ENCODE measurements at regions not wholly inside any gene's neighbourhood (a gene's known extent, or its start where the extent isn't known, plus 50 kb on each side); places are given as distances from the start of the nearest gene placed in this dataset.

GRCh38 chr12:58309806-58310205, 368.4 kb downstream of the ATP23 start:
- no peak for TF ChIP-seq CTCF (IDR thresholded peaks at IDR 0.05; ENCODE audit: low read depth, low read length)
- TF ChIP-seq EZH2phosphoT487 (IDR thresholded peaks at IDR 0.05; ENCODE audit: low read depth) = no peak
